ENCODE measurements at regions not wholly inside any gene's neighbourhood (a gene's known extent, or its start where the extent isn't known, plus 50 kb on each side); places are given as distances from the start of the nearest gene placed in this dataset.
"Not testable (repeated sequence)": the region's sequence is repeated elsewhere in the genome, so short reads cannot be mapped to it uniquely, and the experiment has no call there.

GRCh38 chr3:153973722-153974265 is 147.4 kb upstream of the ARHGEF26 start:
- DNase-seq (ENCODE audit: low read depth): no peak

- DNase-seq (ENCODE audit: low read depth): no peak
Measured at GRCh38 chr3:153974614-153975013, 146.6 kb upstream of the ARHGEF26 start.

- DNase-seq (ENCODE audit: low read depth): no peak
Measured at GRCh38 chr3:153976891-153977554, 144.2 kb upstream of the ARHGEF26 start.

GRCh38 chr3:153978006-153978405 is 143.2 kb upstream of the ARHGEF26 start:
- no peak for DNase-seq (ENCODE audit: low read depth)

- no peak for DNase-seq (ENCODE audit: low read depth)
Measured at GRCh38 chr3:153979418-153980251, 141.6 kb upstream of the ARHGEF26 start.

GRCh38 chr3:153980252-153980590 is 141.0 kb upstream of the ARHGEF26 start:
- no peak for DNase-seq (ENCODE audit: low read depth)

GRCh38 chr3:153997364-153997763 is 123.8 kb upstream of the ARHGEF26 start:
- not testable (repeated sequence) for DNase-seq (ENCODE audit: low read depth)

GRCh38 chr3:154003649-154004048 is 117.5 kb upstream of the ARHGEF26 start:
- no peak for DNase-seq (ENCODE audit: low read depth)

- no peak for DNase-seq (ENCODE audit: low read depth)
Measured at GRCh38 chr3:154011036-154011435, 110.2 kb upstream of the ARHGEF26 start.

- DNase-seq (ENCODE audit: low read depth): no peak
Measured at GRCh38 chr3:154013736-154014135, 107.5 kb upstream of the ARHGEF26 start.

- DNase-seq (ENCODE audit: low read depth): no peak
Measured at GRCh38 chr3:154015307-154015706, 105.9 kb upstream of the ARHGEF26 start.

- no peak for DNase-seq (ENCODE audit: low read depth)
Measured at GRCh38 chr3:154018100-154018696, 103.0 kb upstream of the ARHGEF26 start.

GRCh38 chr3:154022606-154023005 is 98.6 kb upstream of the ARHGEF26 start:
- no peak for DNase-seq (ENCODE audit: low read depth)

GRCh38 chr3:154023148-154023547 is 98.0 kb upstream of the ARHGEF26 start:
- no peak for DNase-seq (ENCODE audit: low read depth)

- DNase-seq (ENCODE audit: low read depth): no peak
Measured at GRCh38 chr3:154025007-154025406, 96.2 kb upstream of the ARHGEF26 start.

GRCh38 chr3:154029926-154030325 is 91.3 kb upstream of the ARHGEF26 start:
- DNase-seq (ENCODE audit: low read depth): no peak

- no peak for DNase-seq (ENCODE audit: low read depth)
Measured at GRCh38 chr3:154034797-154035330, 86.3 kb upstream of the ARHGEF26 start.

- DNase-seq (ENCODE audit: low read depth): no peak
Measured at GRCh38 chr3:154040283-154040682, 80.9 kb upstream of the ARHGEF26 start.

- DNase-seq (ENCODE audit: low read depth): no peak
Measured at GRCh38 chr3:154044671-154045070, 76.5 kb upstream of the ARHGEF26 start.

GRCh38 chr3:154050216-154050615 is 71.0 kb upstream of the ARHGEF26 start:
- DNase-seq (ENCODE audit: low read depth): no peak

GRCh38 chr3:154050766-154051165 is 70.4 kb upstream of the ARHGEF26 start:
- no peak for DNase-seq (ENCODE audit: low read depth)

GRCh38 chr3:154059833-154060232 is 61.4 kb upstream of the ARHGEF26 start:
- DNase-seq (ENCODE audit: low read depth): no peak

Measured in stimulated activated CD8-positive, alpha-beta memory T cell treated with anti-CD3 and anti-CD28 coated beads, Interleukin-15, amount 100 ng/mL, for 24 hours (primary cell).